Duodenal mucosa (tissue), 2 donors: ENCODE measurements at regions not wholly inside any gene's neighbourhood (a gene's known extent, or its start where the extent isn't known, plus 50 kb on each side); places are given as distances from the start of the nearest gene placed in this dataset.

Experiments used
- H3K27ac ChIP-seq: one replicate; pipeline ENCODE4 v1.7.0; 2013; ENCODE audit warnings: low read depth, low read length
- H3K27me3 ChIP-seq, 2 donors: one replicate each; pipeline ENCODE4 v1.7.0; 2013; ENCODE audit warnings: low read length in 2 of 2, control low read depth in 1 of 2; ENCODE audit not compliant: insufficient read depth in 2 of 2, control insufficient read depth in 1 of 2
- H3K36me3 ChIP-seq, 2 donors: one replicate each; pipeline ENCODE4 v1.7.0; 2013; ENCODE audit warnings: low read length in 2 of 2, control low read depth in 1 of 2; ENCODE audit not compliant: insufficient read depth in 2 of 2, control insufficient read depth in 1 of 2
- H3K4me1 ChIP-seq, 2 donors: one replicate each; pipeline ENCODE4 v1.7.0; 2013; ENCODE audit warnings: low read length in 2 of 2, control low read depth in 1 of 2; ENCODE audit not compliant: insufficient read depth in 2 of 2, control insufficient read depth in 1 of 2
- H3K4me3 ChIP-seq, 2 donors: one replicate each; pipeline ENCODE4 v1.7.0; 2013; ENCODE audit warnings: low read length in 2 of 2, low read depth in 1 of 2
- H3K9ac ChIP-seq, 2 donors: one replicate each; pipeline ENCODE4 v1.7.0; 2013; ENCODE audit warnings: low read length in 2 of 2, low read depth in 1 of 2
- H3K9me3 ChIP-seq, 2 donors: one replicate each; pipeline ENCODE4 v1.7.0; 2013; ENCODE audit warnings: low read length in 2 of 2, control low read depth in 1 of 2; ENCODE audit not compliant: control insufficient read depth in 1 of 2

DNA sequence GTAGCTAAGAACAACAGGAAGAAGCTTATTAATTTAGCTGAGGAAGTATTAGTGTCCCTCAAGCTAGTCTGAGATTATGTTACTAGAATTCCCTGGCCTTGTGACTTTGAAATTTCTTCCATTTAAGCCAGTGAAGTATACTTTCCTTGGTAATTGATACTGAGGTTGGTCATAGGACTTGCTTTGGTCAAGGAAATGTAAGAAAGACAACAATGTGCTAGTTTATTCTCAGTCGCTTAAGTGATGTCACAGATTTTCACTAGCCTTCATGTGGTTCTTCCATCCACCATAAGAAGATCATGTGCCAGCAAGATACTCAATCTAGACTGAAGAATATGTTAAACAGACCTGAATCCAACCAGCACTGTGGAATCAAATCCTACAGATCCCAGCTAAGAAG lies 1140.1 kb downstream of the TECRL start:
- H3K4me1 ChIP-seq, result no peaks in the 10 kb centered on the region
- peaks cover 2 to 6% of the 10 kb centered on the region in 2 donors for H3K9me3 ChIP-seq
- no peak overlapping the region for H3K4me3 ChIP-seq
- H3K27ac ChIP-seq, result no peak overlapping the region
- no peaks in the 10 kb centered on the region for H3K27me3 ChIP-seq
- no peak overlapping the region for H3K9ac ChIP-seq
- H3K36me3 ChIP-seq, result no peaks in the 10 kb centered on the region

- H3K9ac ChIP-seq, result no peak overlapping the region
- H3K27ac ChIP-seq, result no peak overlapping the region
- H3K36me3 ChIP-seq, result no peaks in the 10 kb centered on the region
- H3K9me3 ChIP-seq, result no peaks in the 10 kb centered on the region
- H3K27me3 ChIP-seq, result no peaks in the 10 kb centered on the region
- H3K4me1 ChIP-seq, result no peaks in the 10 kb centered on the region
- no peak overlapping the region for H3K4me3 ChIP-seq
Measured at GRCh38 chr4:63233671-63234070, 1175.6 kb downstream of the TECRL start.

GRCh38 chr4:63232058-63232457 lies 1177.2 kb downstream of the TECRL start:
- Histone ChIP-seq H3K9ac (no peak overlapping the region), H3K27ac (no peak overlapping the region), H3K36me3 (no peaks in the 10 kb centered on the region)

DNA sequence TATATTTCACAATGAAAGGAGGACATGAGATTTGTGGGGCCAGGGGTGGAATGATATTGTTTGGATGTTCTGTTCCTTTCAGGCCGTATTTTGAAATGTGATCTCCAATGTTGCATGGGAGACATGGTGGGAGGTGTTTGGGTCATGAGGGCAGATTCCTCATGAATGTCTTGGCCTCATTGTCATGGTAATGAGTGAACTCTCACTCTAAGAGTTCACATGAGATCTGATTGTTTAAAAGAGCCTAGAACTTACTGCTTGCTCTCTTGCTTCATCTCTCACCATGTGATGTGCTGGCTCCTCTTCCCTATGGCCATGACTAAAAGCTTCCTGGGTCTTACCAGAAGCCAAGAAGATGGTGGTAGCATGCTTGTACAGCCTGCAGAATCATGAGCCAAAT lies 1183.0 kb downstream of the TECRL start:
- H3K4me3 ChIP-seq, result no peak overlapping the region
- H3K9ac ChIP-seq, result no peak overlapping the region
- no peaks in the 10 kb centered on the region for H3K4me1 ChIP-seq
- H3K27ac ChIP-seq, result no peak overlapping the region
- H3K27me3 ChIP-seq, result no peaks in the 10 kb centered on the region
- H3K9me3 ChIP-seq, result peaks cover 0 to 9% of the 10 kb centered on the region in 2 donors
- no peaks in the 10 kb centered on the region for H3K36me3 ChIP-seq

More at GRCh38 chr4:63232058-63232457, 1177.2 kb downstream of the TECRL start:
- Histone ChIP-seq H3K4me3 (no peak overlapping the region), H3K9me3 (peaks cover 0 to 2% of the 10 kb centered on the region in 2 donors), H3K27me3 (no peaks in the 10 kb centered on the region), H3K4me1 (no peaks in the 10 kb centered on the region)

DNA sequence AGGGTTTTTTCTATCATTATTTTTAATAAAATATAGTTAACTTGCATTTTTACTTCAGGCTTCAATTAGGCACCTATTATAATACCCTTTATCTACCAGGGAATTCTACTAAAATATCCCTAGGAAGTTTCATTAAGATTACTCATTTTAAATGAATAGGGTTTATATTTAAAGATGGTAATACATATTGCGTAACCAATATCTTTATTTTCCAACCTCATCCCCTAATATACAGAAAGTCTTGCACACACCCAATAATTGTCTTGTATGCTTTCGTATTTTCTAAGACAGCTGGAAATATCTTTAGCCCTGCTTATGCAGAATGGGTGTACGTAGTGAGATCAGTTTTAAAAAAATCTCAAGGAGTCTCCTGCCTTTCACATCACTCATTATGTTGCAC lies 1186.8 kb downstream of the TECRL start:
- H3K27ac ChIP-seq, result no peak overlapping the region
- peaks cover 5 to 16% of the 10 kb centered on the region in 2 donors for H3K9me3 ChIP-seq
- H3K4me3 ChIP-seq, result no peak overlapping the region
- no peaks in the 10 kb centered on the region for H3K36me3 ChIP-seq
- H3K27me3 ChIP-seq, result no peaks in the 10 kb centered on the region
- H3K9ac ChIP-seq, result no peak overlapping the region
- no peaks in the 10 kb centered on the region for H3K4me1 ChIP-seq

GRCh38 chr4:63221477-63221876 lies 1187.8 kb downstream of the TECRL start:
- no peaks in the 10 kb centered on the region for H3K27me3 ChIP-seq
- no peaks in the 10 kb centered on the region for H3K36me3 ChIP-seq
- H3K27ac ChIP-seq, result no peak overlapping the region
- no peak overlapping the region for H3K4me3 ChIP-seq
- H3K9ac ChIP-seq, result no peak overlapping the region
- H3K9me3 ChIP-seq, result peaks cover 5 to 12% of the 10 kb centered on the region in 2 donors
- H3K4me1 ChIP-seq, result no peaks in the 10 kb centered on the region

GRCh38 chr4:63218856-63219255 lies 1190.4 kb downstream of the TECRL start:
- Histone ChIP-seq H3K9me3 (peaks cover 7 to 9% of the 10 kb centered on the region in 2 donors), H3K4me3 (no peak overlapping the region), H3K27ac (no peak overlapping the region), H3K36me3 (no peaks in the 10 kb centered on the region), H3K27me3 (no peaks in the 10 kb centered on the region), H3K9ac (no peak overlapping the region), H3K4me1 (no peaks in the 10 kb centered on the region)

DNA sequence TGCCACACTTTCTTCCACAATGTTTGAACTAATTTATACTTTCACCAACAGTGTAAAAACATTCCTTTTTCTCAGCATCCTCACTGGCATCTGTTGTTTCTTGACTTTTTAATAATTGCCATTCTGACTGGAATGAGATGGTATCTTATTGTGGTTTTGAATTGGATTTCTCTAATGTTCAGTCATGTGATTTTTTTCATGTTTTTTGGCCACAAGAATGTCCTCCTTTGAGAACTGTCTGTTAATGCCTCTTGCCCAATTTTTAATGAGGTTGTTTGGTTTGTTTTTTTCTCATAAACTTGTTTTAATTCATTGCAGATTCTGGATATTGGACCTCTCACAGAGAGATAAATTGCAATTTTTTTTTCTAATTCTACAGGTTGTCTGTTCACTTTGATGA lies 1195.2 kb downstream of the TECRL start:
- no peak overlapping the region for H3K9ac ChIP-seq
- H3K4me3 ChIP-seq, result no peak overlapping the region
- H3K9me3 ChIP-seq, result peaks cover 3 to 13% of the 10 kb centered on the region in 2 donors
- no peaks in the 10 kb centered on the region for H3K36me3 ChIP-seq
- no peaks in the 10 kb centered on the region for H3K4me1 ChIP-seq
- no peak overlapping the region for H3K27ac ChIP-seq
- H3K27me3 ChIP-seq, result no peaks in the 10 kb centered on the region

DNA sequence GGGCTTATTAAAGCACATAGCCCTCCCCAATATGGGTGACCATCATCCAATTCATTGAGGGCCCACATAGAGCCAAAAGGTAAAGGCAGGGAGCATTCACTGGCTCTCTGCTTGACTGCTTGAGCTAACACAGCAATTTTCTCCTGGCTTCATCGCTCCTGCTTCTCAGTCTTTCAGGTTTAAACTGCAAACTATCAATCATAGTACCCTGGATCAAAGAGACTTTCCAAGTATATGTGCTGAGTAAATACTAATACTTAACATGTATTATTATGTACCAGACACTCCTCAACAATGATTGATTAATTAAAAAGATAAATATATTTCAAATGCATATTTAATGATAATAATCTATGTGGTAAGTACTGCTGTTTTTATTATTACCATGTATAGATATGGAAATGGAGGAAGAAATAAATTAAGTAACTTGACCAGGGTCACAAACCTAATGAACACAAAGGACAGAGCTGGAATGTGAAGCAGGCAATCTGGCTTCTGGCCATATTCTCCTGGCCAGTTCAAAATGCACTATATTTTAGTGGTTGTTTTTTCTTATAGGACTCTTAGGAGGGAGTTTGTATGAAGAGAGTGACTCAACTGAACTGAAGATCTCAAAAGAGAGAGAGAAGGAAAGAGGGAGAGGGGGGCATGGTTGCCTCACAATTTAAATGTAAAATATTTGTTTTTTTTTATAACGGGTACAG lies 1197.3 kb downstream of the TECRL start:
- Histone ChIP-seq H3K27me3 (no peaks in the 10 kb centered on the region), H3K4me3 (no peak overlapping the region), H3K36me3 (no peaks in the 10 kb centered on the region), H3K9me3 (peaks cover 4 to 12% of the 10 kb centered on the region in 2 donors), H3K27ac (no peak overlapping the region), H3K4me1 (no peaks in the 10 kb centered on the region), H3K9ac (no peak overlapping the region)

- no peaks in the 10 kb centered on the region for H3K36me3 ChIP-seq
Measured at GRCh38 chr4:63211375-63211774, 1197.9 kb downstream of the TECRL start.

More at GRCh38 chr4:63211375-63211774, 1197.9 kb downstream of the TECRL start:
- H3K27me3 ChIP-seq, result no peaks in the 10 kb centered on the region
- peaks cover 4 to 12% of the 10 kb centered on the region in 2 donors for H3K9me3 ChIP-seq
- H3K9ac ChIP-seq, result no peak overlapping the region
- no peak overlapping the region for H3K4me3 ChIP-seq
- no peak overlapping the region for H3K27ac ChIP-seq
- no peaks in the 10 kb centered on the region for H3K4me1 ChIP-seq
